Chondrocyte (in vitro differentiated cells): ENCODE measurements at regions not wholly inside any gene's neighbourhood (a gene's known extent, or its start where the extent isn't known, plus 50 kb on each side); places are given as distances from the start of the nearest gene placed in this dataset.

Source experiments
- DNase-seq: peaks from one replicate; pipeline ENCODE4 v3.0.0; 2021; ENCODE audit warnings: mixed read lengths, low spot score
- H3K27ac Mint-ChIP-seq: one replicate; pipeline ENCODE4 v1.8.0; 2021; ENCODE audit warnings: mild to moderate bottlenecking, moderate library complexity, mixed read lengths; ENCODE audit not compliant: unreplicated experiment
- H3K27me3 Mint-ChIP-seq: 2 replicates; pipeline ENCODE4 v1.8.0; 2021; ENCODE audit warnings: low read depth, mixed read lengths
- H3K36me3 Mint-ChIP-seq: 2 replicates; pipeline ENCODE4 v1.8.0; 2021; ENCODE audit warnings: low read depth, mixed read lengths
- H3K4me1 Mint-ChIP-seq: 2 replicates; pipeline ENCODE4 v1.8.0; 2021; ENCODE audit warnings: low read depth, mild to moderate bottlenecking, mixed read lengths
- H3K4me3 Mint-ChIP-seq: one replicate; pipeline ENCODE4 v1.8.0; 2021; ENCODE audit warnings: mild to moderate bottlenecking, moderate library complexity, mixed read lengths; ENCODE audit not compliant: unreplicated experiment
- H3K9me3 Mint-ChIP-seq: 2 replicates; pipeline ENCODE4 v1.8.0; 2021; ENCODE audit warnings: low read depth, mixed read lengths
- TF ChIP-seq, protein P1 (sequence below): fragments of 200-600 bp; sonication (generic); IDR thresholded peaks from 2 replicates; pipeline ENCODE4 v1.5.0; 2021; ENCODE audit warnings: antibody characterized with exemption, mild to moderate bottlenecking, moderate library complexity

DNA sequence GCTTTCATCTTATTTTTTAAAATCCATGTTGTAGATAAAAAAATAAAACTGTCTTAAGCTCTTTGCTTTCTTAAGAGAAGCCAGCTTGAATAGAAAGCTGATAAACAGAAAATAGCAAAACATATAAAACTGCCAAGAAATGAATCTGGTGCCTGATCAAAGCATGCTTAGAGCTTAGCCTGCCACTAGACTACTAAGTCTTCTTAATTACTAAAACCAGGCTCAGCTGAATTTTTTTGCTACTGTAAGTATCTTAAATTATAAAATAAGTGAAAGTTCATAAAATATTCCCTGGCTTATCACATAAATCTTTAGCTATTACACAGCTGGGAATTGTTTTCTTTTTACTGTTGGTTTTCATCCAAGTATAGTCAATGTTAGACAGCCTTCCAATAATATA lies 803.9 kb downstream of the DIPK2A start:
- peaks cover 4% of the 10 kb centered on the region for H3K9me3 Mint-ChIP-seq
- peaks cover 21% of the 10 kb centered on the region for H3K4me1 Mint-ChIP-seq
- no peaks in the 10 kb centered on the region for H3K36me3 Mint-ChIP-seq
- no peak for DNase-seq
- no peaks in the 10 kb centered on the region for H3K27me3 Mint-ChIP-seq
- H3K27ac Mint-ChIP-seq = no peak overlapping the region
- H3K4me3 Mint-ChIP-seq = no peak overlapping the region
- TF ChIP-seq, protein P1, sequence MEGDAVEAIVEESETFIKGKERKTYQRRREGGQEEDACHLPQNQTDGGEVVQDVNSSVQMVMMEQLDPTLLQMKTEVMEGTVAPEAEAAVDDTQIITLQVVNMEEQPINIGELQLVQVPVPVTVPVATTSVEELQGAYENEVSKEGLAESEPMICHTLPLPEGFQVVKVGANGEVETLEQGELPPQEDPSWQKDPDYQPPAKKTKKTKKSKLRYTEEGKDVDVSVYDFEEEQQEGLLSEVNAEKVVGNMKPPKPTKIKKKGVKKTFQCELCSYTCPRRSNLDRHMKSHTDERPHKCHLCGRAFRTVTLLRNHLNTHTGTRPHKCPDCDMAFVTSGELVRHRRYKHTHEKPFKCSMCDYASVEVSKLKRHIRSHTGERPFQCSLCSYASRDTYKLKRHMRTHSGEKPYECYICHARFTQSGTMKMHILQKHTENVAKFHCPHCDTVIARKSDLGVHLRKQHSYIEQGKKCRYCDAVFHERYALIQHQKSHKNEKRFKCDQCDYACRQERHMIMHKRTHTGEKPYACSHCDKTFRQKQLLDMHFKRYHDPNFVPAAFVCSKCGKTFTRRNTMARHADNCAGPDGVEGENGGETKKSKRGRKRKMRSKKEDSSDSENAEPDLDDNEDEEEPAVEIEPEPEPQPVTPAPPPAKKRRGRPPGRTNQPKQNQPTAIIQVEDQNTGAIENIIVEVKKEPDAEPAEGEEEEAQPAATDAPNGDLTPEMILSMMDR = no peak

DNA sequence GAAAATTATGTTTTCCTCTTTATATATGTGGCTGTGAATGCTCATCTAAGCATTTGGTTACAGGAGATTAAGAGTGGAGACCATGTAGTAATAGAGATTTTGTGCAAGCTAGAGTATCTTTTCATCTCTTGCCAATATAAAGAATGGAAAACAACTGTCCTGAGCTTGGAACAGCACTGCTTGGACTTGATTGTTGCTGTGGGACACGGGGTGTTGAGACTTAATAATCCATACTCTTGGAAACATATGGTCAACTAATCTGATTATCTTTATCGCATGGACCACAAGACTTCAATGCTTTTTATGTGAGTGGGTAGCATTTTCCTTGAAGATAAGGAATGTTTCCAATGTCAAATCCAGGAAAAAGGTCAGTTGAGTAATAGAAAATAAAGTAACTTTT lies 806.3 kb downstream of the DIPK2A start:
- Mint-ChIP-seq H3K27ac (no peak overlapping the region), H3K9me3 (peaks cover 4% of the 10 kb centered on the region), H3K4me1 (peaks cover 3% of the 10 kb centered on the region), H3K36me3 (no peaks in the 10 kb centered on the region), H3K27me3 (no peaks in the 10 kb centered on the region), H3K4me3 (no peak overlapping the region)
- DNase-seq = no peak
- TF ChIP-seq, protein P1 = no peak

DNA sequence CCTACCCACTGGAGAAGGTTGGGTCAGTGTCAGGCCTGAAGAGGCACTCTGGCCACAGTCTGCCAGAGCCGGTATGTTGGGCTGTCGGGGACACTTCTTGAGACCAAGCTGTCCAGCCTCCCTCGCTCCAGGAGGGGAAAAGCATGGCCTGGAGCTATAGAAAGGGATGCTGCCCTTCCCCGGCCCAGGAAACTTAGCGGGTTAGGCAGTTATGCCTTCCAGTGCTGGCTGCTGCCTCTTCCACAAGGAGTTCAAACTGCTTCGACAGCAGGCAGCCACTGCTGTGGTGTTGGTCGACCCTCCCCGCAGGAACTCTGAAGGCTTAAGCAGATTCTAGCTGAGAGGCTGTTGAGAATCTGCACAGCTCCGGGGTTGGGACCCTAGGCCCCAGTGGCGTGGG lies 819.4 kb downstream of the DIPK2A start:
- Mint-ChIP-seq H3K27me3 (no peaks in the 10 kb centered on the region), H3K9me3 (peaks cover 7% of the 10 kb centered on the region), H3K4me1 (no peaks in the 10 kb centered on the region), H3K36me3 (peaks cover 1% of the 10 kb centered on the region), H3K4me3 (no peak overlapping the region), H3K27ac (no peak overlapping the region)
- TF ChIP-seq, protein P1 = no peak
- peak; percentile 54 for DNase-seq

DNA sequence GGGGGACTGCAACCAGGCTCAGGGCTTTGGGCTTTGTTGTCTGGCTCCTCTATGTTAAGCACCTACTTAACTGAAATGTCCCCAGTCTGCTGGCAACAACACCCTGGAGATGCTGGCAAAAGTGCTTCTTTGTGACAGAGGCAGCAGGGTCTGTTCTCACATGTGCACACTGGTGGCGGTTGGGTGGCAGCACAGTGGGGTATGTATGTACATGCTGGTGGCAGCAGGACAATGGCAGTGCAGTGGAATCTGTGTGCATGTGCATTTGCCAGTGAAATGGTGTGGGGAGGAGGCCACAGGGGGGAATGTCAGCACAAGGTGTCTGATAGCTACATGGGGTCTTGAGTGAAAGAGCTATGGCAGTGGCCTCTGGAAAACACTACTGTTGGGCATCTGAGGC lies 830.3 kb downstream of the DIPK2A start:
- no peaks in the 10 kb centered on the region for H3K36me3 Mint-ChIP-seq
- TF ChIP-seq, protein P1 = no peak
- H3K4me1 Mint-ChIP-seq = no peaks in the 10 kb centered on the region
- H3K27me3 Mint-ChIP-seq = no peaks in the 10 kb centered on the region
- H3K4me3 Mint-ChIP-seq = no peak overlapping the region
- peak; percentile 70 for DNase-seq
- H3K27ac Mint-ChIP-seq = no peak overlapping the region
- peaks cover 22% of the 10 kb centered on the region for H3K9me3 Mint-ChIP-seq

DNA sequence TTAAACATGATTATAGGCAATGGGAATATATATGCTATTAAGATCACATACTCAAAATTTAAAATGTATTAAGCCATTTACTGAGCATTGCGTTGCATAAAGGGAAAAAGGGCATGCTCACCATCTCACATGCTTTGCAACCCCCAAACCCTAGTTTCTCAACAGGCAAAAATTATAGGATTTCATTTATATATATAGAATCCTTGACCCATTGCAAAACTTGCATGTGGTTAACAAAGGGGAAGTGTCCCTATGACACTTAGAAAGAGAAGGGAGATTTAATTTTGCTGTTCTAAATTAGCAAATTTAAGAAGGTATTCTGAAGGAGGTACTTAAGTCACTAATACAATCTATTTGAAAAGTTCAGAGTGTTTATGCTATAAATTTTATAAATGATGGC lies 837.8 kb downstream of the DIPK2A start:
- Mint-ChIP-seq H3K4me3 (no peak overlapping the region), H3K27me3 (no peaks in the 10 kb centered on the region), H3K9me3 (peaks cover 17% of the 10 kb centered on the region), H3K4me1 (no peaks in the 10 kb centered on the region), H3K27ac (no peak overlapping the region), H3K36me3 (no peaks in the 10 kb centered on the region)
- DNase-seq = no peak
- TF ChIP-seq, protein P1 = no peak
